Neural progenitor cell (in vitro differentiated cells): ENCODE measurements at regions not wholly inside any gene's neighbourhood (a gene's known extent, or its start where the extent isn't known, plus 50 kb on each side); places are given as distances from the start of the nearest gene placed in this dataset.

Source experiments
- DNase-seq: peaks from one replicate; pipeline ENCODE4 v3.0.0-alpha.2; 2016; ENCODE audit warnings: low spot score
- H2AFZ ChIP-seq: fragments of 200-600 bp; sonication (generic); replicated peaks from 2 replicates; pipeline ENCODE4 v1.6.1; 2016; ENCODE audit warnings: antibody characterized with exemption
- H3F3A ChIP-seq: fragments of 200-600 bp; sonication (generic); 2 replicates; pipeline ENCODE4 v1.6.1; 2016; ENCODE audit warnings: antibody characterized with exemption, low read depth
- H3K27ac ChIP-seq: fragments of 200-600 bp; sonication (generic); 2 replicates; pipeline ENCODE4 v1.5.1; 2016; ENCODE audit warnings: mild to moderate bottlenecking
- H3K27me3 ChIP-seq: fragments of 200-600 bp; sonication (generic); 2 replicates; pipeline ENCODE4 v1.6.1; 2016; ENCODE audit warnings: mild to moderate bottlenecking, moderate library complexity
- H3K36me3 ChIP-seq: fragments of 200-600 bp; sonication (generic); 2 replicates; pipeline ENCODE4 v1.5.1; 2016
- H3K4me1 ChIP-seq: fragments of 200-600 bp; sonication (generic); 2 replicates; pipeline ENCODE4 v1.6.1; 2016; ENCODE audit warnings: mixed run types
- H3K4me2 ChIP-seq: fragments of 200-600 bp; sonication (generic); 2 replicates; pipeline ENCODE4 v1.6.1; 2016
- H3K4me3 ChIP-seq: fragments of 200-600 bp; sonication (generic); 2 replicates; pipeline ENCODE4 v1.5.1; 2016
- H3K79me2 ChIP-seq: fragments of 200-600 bp; sonication (generic); 2 replicates; pipeline ENCODE4 v1.6.1; 2016; ENCODE audit warnings: low read depth
- H3K9ac ChIP-seq: fragments of 200-600 bp; sonication (generic); 2 replicates; pipeline ENCODE4 v1.6.1; 2016
- H3K9me3 ChIP-seq: fragments of 200-600 bp; sonication (generic); 2 replicates; pipeline ENCODE4 v1.5.1; 2016; ENCODE audit warnings: low read depth
- H4K20me1 ChIP-seq: fragments of 200-600 bp; sonication (generic); 2 replicates; pipeline ENCODE4 v1.6.1; 2016; ENCODE audit warnings: low read depth
- H3K27ac Mint-ChIP-seq: 3 replicates; pipeline ENCODE4 v1.8.0; 2021; ENCODE audit warnings: mixed read lengths
- H3K27me3 Mint-ChIP-seq: 2 replicates; pipeline ENCODE4 v1.8.0; 2022; ENCODE audit warnings: low read depth, mild to moderate bottlenecking, inconsistent platforms, moderate library complexity, mixed read lengths; ENCODE audit not compliant: insufficient read depth
- H3K36me3 Mint-ChIP-seq: 3 replicates; pipeline ENCODE4 v1.8.0; 2021; ENCODE audit warnings: mixed read lengths
- H3K4me1 Mint-ChIP-seq: 3 replicates; pipeline ENCODE4 v1.8.0; 2021; ENCODE audit warnings: mixed read lengths
- H3K4me3 Mint-ChIP-seq: 3 replicates; pipeline ENCODE4 v1.8.0; 2021; ENCODE audit warnings: mild to moderate bottlenecking, moderate library complexity, mixed read lengths
- H3K9me3 Mint-ChIP-seq: 3 replicates; pipeline ENCODE4 v1.8.0; 2020; ENCODE audit warnings: mixed read lengths
- EZH2 ChIP-seq: fragments of 200-600 bp; sonication (generic); IDR thresholded peaks from 2 replicates; pipeline ENCODE4 v1.6.1; 2017; ENCODE audit warnings: antibody characterized with exemption, mild to moderate bottlenecking, moderate library complexity
- EZH2phosphoT487 ChIP-seq: fragments of 200-600 bp; sonication (generic); IDR thresholded peaks from 2 replicates; pipeline ENCODE4 v1.6.1; 2017; ENCODE audit warnings: antibody characterized with exemption
- TF ChIP-seq, protein P1 (sequence below): fragments of 200-600 bp; sonication (generic); IDR thresholded peaks from 2 replicates; pipeline ENCODE4 v1.5.1; 2017; ENCODE audit warnings: antibody characterized with exemption, mild to moderate bottlenecking

DNA sequence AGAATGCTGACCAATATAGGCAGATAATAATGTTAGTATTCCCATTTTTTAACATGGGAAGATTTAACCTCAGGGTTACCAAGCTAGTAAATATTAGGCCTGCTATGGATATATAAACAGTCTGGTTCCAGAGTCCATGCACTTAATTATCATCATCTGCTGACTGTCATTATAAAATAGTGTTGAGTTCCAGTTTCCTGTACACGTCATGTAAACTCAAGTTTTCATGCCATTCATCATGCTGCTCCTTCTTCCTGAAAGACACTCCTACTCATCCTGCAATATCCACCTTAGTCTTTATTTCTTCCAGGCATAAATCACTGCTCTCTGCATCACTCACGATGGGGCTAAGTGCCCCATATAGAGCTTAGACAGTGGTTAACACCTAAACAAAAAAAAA is 420.8 kb upstream of the SPHKAP start:
- Mint-ChIP-seq H3K4me3 (no peak overlapping the region), H3K27ac (no peak overlapping the region), H3K36me3 (no peaks in the 10 kb centered on the region), H3K27me3 (no peaks in the 10 kb centered on the region), H3K4me1 (no peaks in the 10 kb centered on the region), H3K9me3 (peaks cover under 1% of the 10 kb centered on the region)
- Histone ChIP-seq H2AFZ (no peak overlapping the region), H4K20me1 (no peaks in the 10 kb centered on the region), H3K27ac (no peak overlapping the region), H3K79me2 (no peaks in the 10 kb centered on the region), H3K36me3 (no peaks in the 10 kb centered on the region), H3K4me1 (no peaks in the 10 kb centered on the region), H3K4me2 (no peak overlapping the region), H3K9ac (no peak overlapping the region), H3K9me3 (no peaks in the 10 kb centered on the region), H3F3A (peaks cover 3% of the 10 kb centered on the region), H3K4me3 (no peak overlapping the region), H3K27me3 (no peaks in the 10 kb centered on the region)
- TF ChIP-seq, protein P1, sequence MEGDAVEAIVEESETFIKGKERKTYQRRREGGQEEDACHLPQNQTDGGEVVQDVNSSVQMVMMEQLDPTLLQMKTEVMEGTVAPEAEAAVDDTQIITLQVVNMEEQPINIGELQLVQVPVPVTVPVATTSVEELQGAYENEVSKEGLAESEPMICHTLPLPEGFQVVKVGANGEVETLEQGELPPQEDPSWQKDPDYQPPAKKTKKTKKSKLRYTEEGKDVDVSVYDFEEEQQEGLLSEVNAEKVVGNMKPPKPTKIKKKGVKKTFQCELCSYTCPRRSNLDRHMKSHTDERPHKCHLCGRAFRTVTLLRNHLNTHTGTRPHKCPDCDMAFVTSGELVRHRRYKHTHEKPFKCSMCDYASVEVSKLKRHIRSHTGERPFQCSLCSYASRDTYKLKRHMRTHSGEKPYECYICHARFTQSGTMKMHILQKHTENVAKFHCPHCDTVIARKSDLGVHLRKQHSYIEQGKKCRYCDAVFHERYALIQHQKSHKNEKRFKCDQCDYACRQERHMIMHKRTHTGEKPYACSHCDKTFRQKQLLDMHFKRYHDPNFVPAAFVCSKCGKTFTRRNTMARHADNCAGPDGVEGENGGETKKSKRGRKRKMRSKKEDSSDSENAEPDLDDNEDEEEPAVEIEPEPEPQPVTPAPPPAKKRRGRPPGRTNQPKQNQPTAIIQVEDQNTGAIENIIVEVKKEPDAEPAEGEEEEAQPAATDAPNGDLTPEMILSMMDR, result no peak
- no peak for TF ChIP-seq EZH2phosphoT487
- TF ChIP-seq EZH2, result no peak
- DNase-seq, result no peak

DNA sequence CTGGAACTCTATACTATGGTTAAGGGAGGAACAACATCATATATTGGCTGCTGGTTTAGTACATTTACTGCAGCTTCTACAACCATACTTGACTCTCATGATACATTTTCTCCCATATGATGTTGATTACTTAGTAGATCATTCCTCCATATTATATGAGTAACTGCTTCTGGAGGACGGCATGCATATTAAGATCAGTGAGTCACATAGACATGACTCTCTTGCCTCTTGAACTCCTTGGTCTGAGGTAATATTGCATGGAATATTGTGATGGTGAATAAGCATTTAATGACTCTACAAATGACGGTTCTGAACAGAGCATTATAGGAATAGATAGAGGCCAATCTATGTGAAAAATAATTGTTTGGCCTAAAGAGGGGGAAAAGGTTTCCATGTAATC is 418.8 kb upstream of the SPHKAP start:
- Mint-ChIP-seq H3K36me3 (no peaks in the 10 kb centered on the region), H3K27ac (no peak overlapping the region), H3K27me3 (no peaks in the 10 kb centered on the region), H3K4me1 (peaks cover 6% of the 10 kb centered on the region), H3K9me3 (peaks cover 2% of the 10 kb centered on the region), H3K4me3 (no peak overlapping the region)
- no peak overlapping the region for H3K4me3 ChIP-seq
- H3K36me3 ChIP-seq, result no peaks in the 10 kb centered on the region
- H3K9ac ChIP-seq, result no peak overlapping the region
- no peaks in the 10 kb centered on the region for H3K27me3 ChIP-seq
- no peak for DNase-seq
- H3K27ac ChIP-seq, result no peak overlapping the region
- TF ChIP-seq EZH2phosphoT487 (no peak), EZH2 (no peak)
- peaks cover 3% of the 10 kb centered on the region for H3F3A ChIP-seq
- no peaks in the 10 kb centered on the region for H3K9me3 ChIP-seq
- H3K4me2 ChIP-seq, result no peak overlapping the region
- H3K79me2 ChIP-seq, result no peaks in the 10 kb centered on the region
- H4K20me1 ChIP-seq, result no peaks in the 10 kb centered on the region
- H2AFZ ChIP-seq, result no peak overlapping the region
- H3K4me1 ChIP-seq, result peaks cover 7% of the 10 kb centered on the region

DNA sequence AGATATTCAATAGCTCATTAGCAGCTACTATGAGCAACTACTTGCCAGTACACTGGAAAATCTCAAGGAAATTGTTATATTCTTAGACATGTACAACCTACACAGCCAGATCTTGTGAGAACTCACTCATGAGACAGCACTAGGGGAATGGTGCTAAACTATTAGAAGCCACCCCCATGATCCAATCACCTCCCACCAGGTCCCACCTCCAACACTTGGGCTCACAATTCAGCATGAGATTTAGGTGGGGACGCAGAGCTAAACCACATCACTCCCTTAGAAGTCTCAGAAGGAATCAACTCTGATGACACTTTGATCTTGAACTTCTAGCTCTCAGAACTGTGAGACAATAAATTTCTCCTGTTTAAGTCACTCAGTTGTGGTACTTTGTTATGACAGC is 418.3 kb upstream of the SPHKAP start:
- H3K27ac ChIP-seq, result no peak overlapping the region
- TF ChIP-seq EZH2phosphoT487 (no peak), EZH2 (no peak)
- TF ChIP-seq, protein P1, result no peak

DNA sequence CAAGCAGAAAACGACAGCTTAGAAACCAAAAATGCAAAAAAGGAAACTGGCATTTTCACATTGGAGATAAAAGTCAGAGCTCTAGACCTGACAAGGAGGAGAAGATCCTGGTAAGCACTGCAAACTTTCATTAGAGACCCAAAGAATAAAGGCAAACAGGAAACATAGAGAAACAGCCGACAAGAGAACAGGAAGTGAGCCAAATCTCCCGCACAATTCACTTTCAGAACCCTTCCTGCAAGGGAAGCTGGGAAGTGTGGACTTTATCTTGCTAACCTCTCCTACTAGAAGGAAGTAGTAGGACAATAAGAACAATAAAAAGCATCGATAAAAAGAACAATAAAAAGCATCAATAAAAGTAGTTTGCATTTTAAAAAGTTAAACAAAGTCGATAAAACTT is 417.8 kb upstream of the SPHKAP start:
- Histone ChIP-seq H3K4me1 (peaks cover 10% of the 10 kb centered on the region), H3K4me2 (no peak overlapping the region), H3K79me2 (no peaks in the 10 kb centered on the region), H2AFZ (peak overlapping the region; percentile 20), H3K36me3 (no peaks in the 10 kb centered on the region), H3K27me3 (no peaks in the 10 kb centered on the region), H3K9me3 (no peaks in the 10 kb centered on the region), H3K4me3 (no peak overlapping the region), H4K20me1 (no peaks in the 10 kb centered on the region), H3F3A (peaks cover 3% of the 10 kb centered on the region), H3K27ac (no peak overlapping the region), H3K9ac (no peak overlapping the region)
- H3K9me3 Mint-ChIP-seq, result peaks cover 2% of the 10 kb centered on the region
- no peak overlapping the region for H3K4me3 Mint-ChIP-seq
- H3K27me3 Mint-ChIP-seq, result peaks cover 2% of the 10 kb centered on the region
- peaks cover 12% of the 10 kb centered on the region for H3K4me1 Mint-ChIP-seq
- no peaks in the 10 kb centered on the region for H3K36me3 Mint-ChIP-seq
- no peak overlapping the region for H3K27ac Mint-ChIP-seq
- TF ChIP-seq EZH2phosphoT487, result no peak
- no peak for TF ChIP-seq EZH2
- TF ChIP-seq, protein P1, result no peak
- no peak for DNase-seq

More for the DNA sequence above, 418.3 kb upstream of the SPHKAP start:
- no peak overlapping the region for H3K4me3 ChIP-seq
- H3K27me3 Mint-ChIP-seq, result peaks cover 2% of the 10 kb centered on the region
- no peak overlapping the region for H3K27ac Mint-ChIP-seq
- H3K4me1 ChIP-seq, result peaks cover 10% of the 10 kb centered on the region
- no peak overlapping the region for H3K4me2 ChIP-seq
- H2AFZ ChIP-seq, result no peak overlapping the region
- H3K4me3 Mint-ChIP-seq, result no peak overlapping the region
- H3K36me3 ChIP-seq, result no peaks in the 10 kb centered on the region
- no peaks in the 10 kb centered on the region for H3K36me3 Mint-ChIP-seq
- H4K20me1 ChIP-seq, result no peaks in the 10 kb centered on the region
- H3K27me3 ChIP-seq, result no peaks in the 10 kb centered on the region
- H3K9ac ChIP-seq, result no peak overlapping the region
- peaks cover 3% of the 10 kb centered on the region for H3F3A ChIP-seq
- H3K9me3 Mint-ChIP-seq, result peaks cover 2% of the 10 kb centered on the region
- H3K79me2 ChIP-seq, result no peaks in the 10 kb centered on the region
- DNase-seq, result no peak
- H3K9me3 ChIP-seq, result no peaks in the 10 kb centered on the region
- peaks cover 11% of the 10 kb centered on the region for H3K4me1 Mint-ChIP-seq
